ENCODE measurements at regions not wholly inside any gene's neighbourhood (a gene's known extent, or its start where the extent isn't known, plus 50 kb on each side); places are given as distances from the start of the nearest gene placed in this dataset.

- Histone ChIP-seq H3K9ac (ENCODE audit: insufficient read depth, low read length, poor library complexity, severe bottlenecking) (no peak overlapping the region), H3K9me3 (replicated peaks in 1 of 2; ENCODE audit: control insufficient read depth in 1 of 2, insufficient read depth in 1 of 2, low read length in 2 of 2) (no peaks in the 10 kb centered on the region), H3K4me2 (replicated peaks; ENCODE audit: extremely low read depth, low read length, poor library complexity, severe bottlenecking) (no peak overlapping the region), H3K27me3 (ENCODE audit: control insufficient read depth in 2 of 2, insufficient read depth in 2 of 2, low read length in 2 of 2) (no peaks in the 10 kb centered on the region), H3K27ac (ENCODE audit: low read depth in 1 of 2, low read length in 2 of 2) (no peak overlapping the region), H3K79me2 (ENCODE audit: insufficient read depth, low read length) (no peaks in the 10 kb centered on the region), H3K4me1 (ENCODE audit: control insufficient read depth in 1 of 2, insufficient read depth in 2 of 2, low read length in 2 of 2) (no peaks in the 10 kb centered on the region), H4K20me1 (ENCODE audit: insufficient read depth, low read length) (no peaks in the 10 kb centered on the region), H3K36me3 (replicated peaks in 1 of 2; ENCODE audit: control insufficient read depth in 1 of 2, insufficient read depth in 2 of 2, low read length in 2 of 2) (no peaks in the 10 kb centered on the region), H3K4me3 (replicated peaks in 1 of 3; ENCODE audit: low read depth in 2 of 3, low read length in 3 of 3) (no peak overlapping the region), H2AFZ (ENCODE audit: insufficient read depth, low read depth, low read length, poor library complexity, severe bottlenecking) (no peak overlapping the region)
- intact Hi-C loops (cut with micrococcal nuclease) = no loop called here
- H3K36me3 Mint-ChIP-seq = no peaks in the 10 kb centered on the region
- no peak for TF ChIP-seq CTCF (IDR thresholded peaks at IDR 0.05)
- H3K27me3 Mint-ChIP-seq (ENCODE audit: low read depth in 3 of 3) = no peaks in the 10 kb centered on the region
- WGBS (ENCODE audit: insufficient coverage) = 100% methylated on average over 1 of the region's 3 CpGs
- H3K9me3 Mint-ChIP-seq = peaks cover 0 to 8% (median 4%) of the 10 kb centered on the region in 7 donors
- H3K27ac Mint-ChIP-seq = no peak overlapping the region
- H3K4me3 Mint-ChIP-seq = no peak overlapping the region
- no peak for DNase-seq
- H3K4me1 Mint-ChIP-seq = no peaks in the 10 kb centered on the region
Observed at GRCh38 chr2:194395818-194396217, 1261.2 kb upstream of the SLC39A10 start.

DNA sequence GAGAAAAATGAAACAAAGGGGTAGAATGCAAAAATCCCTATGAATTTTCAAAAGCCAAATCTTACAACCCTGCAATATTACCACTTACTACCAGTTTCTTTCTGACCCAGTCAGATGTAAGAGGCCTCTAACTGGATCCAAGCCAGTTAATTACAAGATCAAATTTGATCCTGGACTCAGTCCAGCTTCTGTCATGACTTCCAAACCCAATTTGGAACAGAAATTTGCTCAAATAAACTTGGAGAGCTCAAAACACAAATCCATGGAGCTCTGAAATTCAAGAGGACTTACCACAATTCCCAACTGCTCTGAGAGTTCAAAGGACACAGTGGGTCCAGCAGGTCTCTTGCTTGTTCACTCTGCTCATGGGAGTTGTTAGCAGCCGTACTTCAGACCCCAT, 1271.7 kb upstream of the SLC39A10 start:
- Mint-ChIP-seq H3K9me3 (peaks cover 2 to 16% (median 11%) of the 10 kb centered on the region in 7 donors), H3K4me3 (no peak overlapping the region), H3K4me1 (no peaks in the 10 kb centered on the region), H3K36me3 (no peaks in the 10 kb centered on the region), H3K27me3 (ENCODE audit: low read depth in 3 of 3) (no peaks in the 10 kb centered on the region), H3K27ac (no peak overlapping the region)
- Histone ChIP-seq H3K4me1 (ENCODE audit: control insufficient read depth in 1 of 2, insufficient read depth in 2 of 2, low read length in 2 of 2) (no peaks in the 10 kb centered on the region), H3K9me3 (replicated peaks in 1 of 2; ENCODE audit: control insufficient read depth in 1 of 2, insufficient read depth in 1 of 2, low read length in 2 of 2) (peaks cover 14 to 35% of the 10 kb centered on the region in 2 donors), H3K27ac (ENCODE audit: low read depth in 1 of 2, low read length in 2 of 2) (no peak overlapping the region), H3K79me2 (ENCODE audit: insufficient read depth, low read length) (no peaks in the 10 kb centered on the region), H3K9ac (ENCODE audit: insufficient read depth, low read length, poor library complexity, severe bottlenecking) (no peak overlapping the region), H3K4me3 (replicated peaks in 1 of 3; ENCODE audit: low read depth in 2 of 3, low read length in 3 of 3) (no peak overlapping the region), H4K20me1 (ENCODE audit: insufficient read depth, low read length) (no peaks in the 10 kb centered on the region), H3K36me3 (replicated peaks in 1 of 2; ENCODE audit: control insufficient read depth in 1 of 2, insufficient read depth in 2 of 2, low read length in 2 of 2) (no peaks in the 10 kb centered on the region), H3K4me2 (replicated peaks; ENCODE audit: extremely low read depth, low read length, poor library complexity, severe bottlenecking) (no peak overlapping the region), H3K27me3 (ENCODE audit: control insufficient read depth in 2 of 2, insufficient read depth in 2 of 2, low read length in 2 of 2) (no peaks in the 10 kb centered on the region), H2AFZ (ENCODE audit: insufficient read depth, low read depth, low read length, poor library complexity, severe bottlenecking) (no peak overlapping the region)
- WGBS (ENCODE audit: insufficient coverage) = no CpG with 5 or more reads among the region's 1 CpG
- no peak for TF ChIP-seq CTCF (IDR thresholded peaks at IDR 0.05)
- DNase-seq = no peak
- intact Hi-C loops (cut with micrococcal nuclease) = no loop called here

All from CD14-positive monocyte (primary cell).